LNCaP clone FGC (cell line): ENCODE measurements at regions not wholly inside any gene's neighbourhood (a gene's known extent, or its start where the extent isn't known, plus 50 kb on each side); places are given as distances from the start of the nearest gene placed in this dataset.

Source experiments
- DNase-seq: peaks from one replicate; pipeline ENCODE4 v3.0.0-alpha.2; 2011; ENCODE audit warnings: low read depth
- H3K4me3 ChIP-seq: 2 replicates; pipeline ENCODE4 v1.5.1; 2011; ENCODE audit warnings: mild to moderate bottlenecking, low read depth, low read length, control low read depth
- CTCF ChIP-seq: IDR thresholded peaks from 2 replicates; pipeline ENCODE4 v1.5.1; 2012; ENCODE audit warnings: mild to moderate bottlenecking; ENCODE audit not compliant: control insufficient read depth, insufficient read depth; ENCODE audit errors: extremely low read depth

- TF ChIP-seq CTCF = no peak
- no peak for DNase-seq
- H3K4me3 ChIP-seq = no peak overlapping the region
These were observed 522.3 kb upstream of the CFAP20DC start for GRCh38 chr3:59572106-59572505.

- no peak for DNase-seq
- H3K4me3 ChIP-seq = no peak overlapping the region
- no peak for TF ChIP-seq CTCF
These were observed 521.0 kb upstream of the CFAP20DC start for GRCh38 chr3:59570806-59571205.

GRCh38 chr3:59567661-59568060 lies 517.8 kb upstream of the CFAP20DC start:
- TF ChIP-seq CTCF = no peak
- no peak for DNase-seq
- H3K4me3 ChIP-seq = no peak overlapping the region

- DNase-seq = no peak
- no peak for TF ChIP-seq CTCF
- H3K4me3 ChIP-seq = no peak overlapping the region
These were observed 516.7 kb upstream of the CFAP20DC start for GRCh38 chr3:59566481-59566975.

- H3K4me3 ChIP-seq = no peak overlapping the region
- DNase-seq = no peak
- TF ChIP-seq CTCF = no peak
These were observed 515.3 kb upstream of the CFAP20DC start for GRCh38 chr3:59565125-59565524.

GRCh38 chr3:59563966-59564365 lies 514.1 kb upstream of the CFAP20DC start:
- TF ChIP-seq CTCF = no peak
- DNase-seq = no peak
- H3K4me3 ChIP-seq = no peak overlapping the region

GRCh38 chr3:59563072-59563605 lies 513.3 kb upstream of the CFAP20DC start:
- DNase-seq = no peak
- TF ChIP-seq CTCF = no peak
- H3K4me3 ChIP-seq = no peak overlapping the region
